Activated CD4-positive, alpha-beta memory T cell treated with anti-CD3 and anti-CD28 coated beads, Interleukin-2, amount 10 ng/mL, durations not matched to agents 7 days and 5 days (primary cell): ENCODE measurements at regions not wholly inside any gene's neighbourhood (a gene's known extent, or its start where the extent isn't known, plus 50 kb on each side); places are given as distances from the start of the nearest gene placed in this dataset.
A peak's percentile ranks its signal among the peaks of the same experiment; 100 is the strongest.
"Not testable (repeated sequence)": the region's sequence is repeated elsewhere in the genome, so short reads cannot be mapped to it uniquely, and the experiment has no call there.

Experiments used
- CTCF ChIA-PET: fragments of 350-600 bp; sonication (Branson Sonifier 250); formaldehyde crosslinking; loops from one replicate; lab custom pipeline; 2021; ENCODE audit warnings: antibody characterized with exemption, inconsistent platforms; lab: Charles Lee
- POLR2A ChIA-PET: fragments of 350-600 bp; sonication (Branson Sonifier 250); formaldehyde crosslinking; loops from one replicate; lab custom pipeline; 2021; ENCODE audit warnings: antibody characterized with exemption; lab: Charles Lee
- DNase-seq: peaks from one replicate; pipeline ENCODE4 v3.0.0-alpha.2; 2020
- H3K27ac Mint-ChIP-seq: one replicate; pipeline ENCODE4 v1.8.0; 2021; ENCODE audit warnings: mild to moderate bottlenecking, mixed read lengths
- H3K27me3 Mint-ChIP-seq: one replicate; pipeline ENCODE4 v1.8.0; 2021; ENCODE audit warnings: mixed read lengths
- H3K36me3 Mint-ChIP-seq: one replicate; pipeline ENCODE4 v1.8.0; 2021; ENCODE audit warnings: low read depth, mixed read lengths
- H3K4me1 Mint-ChIP-seq: one replicate; pipeline ENCODE4 v1.8.0; 2021; ENCODE audit warnings: mixed read lengths
- H3K4me3 Mint-ChIP-seq: one replicate; pipeline ENCODE4 v1.8.0; 2021; ENCODE audit warnings: mild to moderate bottlenecking, mixed read lengths
- H3K9me3 Mint-ChIP-seq: one replicate; pipeline ENCODE4 v1.8.0; 2021; ENCODE audit warnings: mixed read lengths

GRCh38 chr5:1655496-1656270, 131.9 kb upstream of the LPCAT1 start:
- H3K27ac Mint-ChIP-seq = no peak overlapping the region
- no peaks in the 10 kb centered on the region for H3K36me3 Mint-ChIP-seq
- H3K27me3 Mint-ChIP-seq = peaks cover 27% of the 10 kb centered on the region
- H3K4me3 Mint-ChIP-seq = no peak overlapping the region
- H3K9me3 Mint-ChIP-seq = no peaks in the 10 kb centered on the region
- ChIA-PET POLR2A (no interaction called here), CTCF (no interaction called here)
- H3K4me1 Mint-ChIP-seq = peaks cover 3% of the 10 kb centered on the region
- peak; percentile 14 for DNase-seq

- Mint-ChIP-seq H3K4me3 (no peak overlapping the region), H3K36me3 (no peaks in the 10 kb centered on the region), H3K4me1 (peaks cover 3% of the 10 kb centered on the region), H3K9me3 (no peaks in the 10 kb centered on the region), H3K27ac (no peak overlapping the region), H3K27me3 (peaks cover 32% of the 10 kb centered on the region)
- peak; percentile 14 for DNase-seq
- ChIA-PET CTCF (interaction anchor here (1.0 kb wide), 1 partner anchor 10 kb away, joined by 3 read pairs; no protein-coding TSS in a partner anchor), POLR2A (no interaction called here)
Measured at GRCh38 chr5:1654786-1655495, 131.2 kb upstream of the LPCAT1 start.

GRCh38 chr5:1653698-1654651, 130.2 kb upstream of the LPCAT1 start:
- peak; percentile 39 for DNase-seq
- CTCF ChIA-PET = interaction anchor here (1.0 to 1.5 kb wide), 6 partner anchors 9 to 480 kb away, joined by 3 to 7 read pairs (median 4); no protein-coding TSS in a partner anchor
- H3K36me3 Mint-ChIP-seq, H3K27ac Mint-ChIP-seq, H3K4me1 Mint-ChIP-seq, POLR2A ChIA-PET, H3K4me3 Mint-ChIP-seq, H3K9me3 Mint-ChIP-seq: not testable (repeated sequence)
- H3K27me3 Mint-ChIP-seq = peaks cover 36% of the 10 kb centered on the region

GRCh38 chr5:1652873-1653697, 129.3 kb upstream of the LPCAT1 start:
- no peaks in the 10 kb centered on the region for H3K36me3 Mint-ChIP-seq
- POLR2A ChIA-PET = no interaction called here
- H3K4me3 Mint-ChIP-seq = no peak overlapping the region
- peaks cover 3% of the 10 kb centered on the region for H3K4me1 Mint-ChIP-seq
- CTCF ChIA-PET = interaction anchor here (0.7 to 1.5 kb wide), 7 partner anchors 8 to 479 kb away, joined by 3 to 7 read pairs (median 3); no protein-coding TSS in a partner anchor
- H3K27me3 Mint-ChIP-seq = peaks cover 31% of the 10 kb centered on the region
- no peak overlapping the region for H3K27ac Mint-ChIP-seq
- DNase-seq = peak; percentile 21
- no peaks in the 10 kb centered on the region for H3K9me3 Mint-ChIP-seq

- ChIA-PET CTCF (interaction anchor here (0.7 to 1.5 kb wide), 5 partner anchors 7 to 272 kb away, joined by 3 to 7 read pairs (median 4); no protein-coding TSS in a partner anchor), POLR2A (no interaction called here)
- peaks cover 30% of the 10 kb centered on the region for H3K27me3 Mint-ChIP-seq
- H3K27ac Mint-ChIP-seq = no peak overlapping the region
- peaks cover 3% of the 10 kb centered on the region for H3K4me1 Mint-ChIP-seq
- peak; percentile 14 for DNase-seq
- H3K9me3 Mint-ChIP-seq = no peaks in the 10 kb centered on the region
- H3K4me3 Mint-ChIP-seq = no peak overlapping the region
- no peaks in the 10 kb centered on the region for H3K36me3 Mint-ChIP-seq
Measured at GRCh38 chr5:1651971-1652872, 128.5 kb upstream of the LPCAT1 start.

GRCh38 chr5:1651250-1651649, 127.5 kb upstream of the LPCAT1 start:
- DNase-seq = no peak
- ChIA-PET CTCF (no interaction called here), POLR2A (no interaction called here)
- H3K9me3 Mint-ChIP-seq = no peaks in the 10 kb centered on the region
- H3K27me3 Mint-ChIP-seq = peaks cover 35% of the 10 kb centered on the region
- H3K4me3 Mint-ChIP-seq = no peak overlapping the region
- no peaks in the 10 kb centered on the region for H3K36me3 Mint-ChIP-seq
- H3K27ac Mint-ChIP-seq = no peak overlapping the region
- H3K4me1 Mint-ChIP-seq = peaks cover 3% of the 10 kb centered on the region

- Mint-ChIP-seq H3K27ac (no peak overlapping the region), H3K27me3 (peaks cover 49% of the 10 kb centered on the region), H3K4me3 (no peak overlapping the region), H3K36me3 (no peaks in the 10 kb centered on the region), H3K9me3 (no peaks in the 10 kb centered on the region), H3K4me1 (peaks cover 7% of the 10 kb centered on the region)
- ChIA-PET CTCF (no interaction called here), POLR2A (no interaction called here)
- DNase-seq = no peak
Measured at GRCh38 chr5:1649554-1649953, 125.8 kb upstream of the LPCAT1 start.

GRCh38 chr5:1648806-1649205, 125.0 kb upstream of the LPCAT1 start:
- Mint-ChIP-seq H3K4me1 (peaks cover 10% of the 10 kb centered on the region), H3K27ac (no peak overlapping the region), H3K9me3 (no peaks in the 10 kb centered on the region), H3K27me3 (peaks cover 54% of the 10 kb centered on the region), H3K4me3 (no peak overlapping the region), H3K36me3 (no peaks in the 10 kb centered on the region)
- POLR2A ChIA-PET = no interaction called here
- no peak for DNase-seq
- CTCF ChIA-PET = interaction anchor here (1.5 kb wide), 1 partner anchor 25 kb away, joined by 3 read pairs; no protein-coding TSS in a partner anchor

- POLR2A ChIA-PET = no interaction called here
- no peaks in the 10 kb centered on the region for H3K36me3 Mint-ChIP-seq
- H3K4me3 Mint-ChIP-seq = no peak overlapping the region
- DNase-seq = no peak
- CTCF ChIA-PET = interaction anchor here (1.5 kb wide), 1 partner anchor 24 kb away, joined by 3 read pairs; no protein-coding TSS in a partner anchor
- peaks cover 52% of the 10 kb centered on the region for H3K27me3 Mint-ChIP-seq
- H3K4me1 Mint-ChIP-seq = peaks cover 6% of the 10 kb centered on the region
- no peaks in the 10 kb centered on the region for H3K9me3 Mint-ChIP-seq
- no peak overlapping the region for H3K27ac Mint-ChIP-seq
Measured at GRCh38 chr5:1647580-1647979, 123.8 kb upstream of the LPCAT1 start.

GRCh38 chr5:1644810-1645571, 121.2 kb upstream of the LPCAT1 start:
- H3K9me3 Mint-ChIP-seq = no peaks in the 10 kb centered on the region
- ChIA-PET CTCF (interaction anchor here (0.8 to 3.3 kb wide), 27 partner anchors 8 to 493 kb away, joined by 3 to 24 read pairs (median 4); no protein-coding TSS in a partner anchor), POLR2A (interaction anchor here (1.6 kb wide), 1 partner anchor 259 kb away, joined by 3 read pairs; no protein-coding TSS in a partner anchor)
- peaks cover 42% of the 10 kb centered on the region for H3K27me3 Mint-ChIP-seq
- peak; percentile 74 for DNase-seq
- H3K36me3 Mint-ChIP-seq = no peaks in the 10 kb centered on the region
- no peak overlapping the region for H3K4me3 Mint-ChIP-seq
- no peak overlapping the region for H3K27ac Mint-ChIP-seq
- H3K4me1 Mint-ChIP-seq = peaks cover 11% of the 10 kb centered on the region
